A673 (cell line): ENCODE measurements at regions not wholly inside any gene's neighbourhood (a gene's known extent, or its start where the extent isn't known, plus 50 kb on each side); places are given as distances from the start of the nearest gene placed in this dataset.
"Not testable (repeated sequence)": the region's sequence is repeated elsewhere in the genome, so short reads cannot be mapped to it uniquely, and the experiment has no call there.

Source experiments
- CTCF ChIP-seq: fragments of 300-800, 200-600 bp; sonication (generic); conservative IDR thresholded peaks from 2 replicates; pipeline ENCODE4 v1.5.1; 2017; ENCODE audit warnings: low read depth, mild to moderate bottlenecking, antibody characterized with exemption, low read length, moderate library complexity, mixed read lengths
- EZH2 ChIP-seq: fragments of 200-600 bp; sonication (generic); IDR thresholded peaks from 2 replicates; pipeline ENCODE4 v1.6.1; 2017; ENCODE audit warnings: borderline replicate concordance, low read depth, mild to moderate bottlenecking, mixed read lengths, antibody characterized with exemption, low read length; ENCODE audit not compliant: poor library complexity, severe bottlenecking

DNA sequence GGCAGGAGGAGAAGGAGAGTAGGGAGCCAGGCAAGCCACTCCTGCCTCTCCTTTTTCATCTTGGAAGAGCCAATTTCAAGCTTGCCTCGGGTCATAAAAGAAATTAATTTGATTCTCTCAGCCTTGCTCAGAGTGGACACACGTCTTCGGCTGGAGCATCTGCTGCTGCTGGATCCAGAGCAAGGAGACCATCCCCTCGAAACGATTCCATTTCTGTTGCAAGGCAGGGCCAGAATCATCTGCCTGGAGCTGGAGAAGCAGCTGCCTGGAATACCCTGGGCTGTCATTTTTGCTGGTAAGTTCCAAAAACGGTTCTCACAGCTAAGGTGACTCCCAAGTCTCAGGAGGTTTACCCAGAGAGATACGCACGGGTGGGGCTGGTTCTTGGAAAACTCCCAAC lies 103.3 kb downstream of the NPIPA5 start:
- TF ChIP-seq CTCF, EZH2: not testable (repeated sequence)
